ENCODE measurements at regions not wholly inside any gene's neighbourhood (a gene's known extent, or its start where the extent isn't known, plus 50 kb on each side); places are given as distances from the start of the nearest gene placed in this dataset.

DNA sequence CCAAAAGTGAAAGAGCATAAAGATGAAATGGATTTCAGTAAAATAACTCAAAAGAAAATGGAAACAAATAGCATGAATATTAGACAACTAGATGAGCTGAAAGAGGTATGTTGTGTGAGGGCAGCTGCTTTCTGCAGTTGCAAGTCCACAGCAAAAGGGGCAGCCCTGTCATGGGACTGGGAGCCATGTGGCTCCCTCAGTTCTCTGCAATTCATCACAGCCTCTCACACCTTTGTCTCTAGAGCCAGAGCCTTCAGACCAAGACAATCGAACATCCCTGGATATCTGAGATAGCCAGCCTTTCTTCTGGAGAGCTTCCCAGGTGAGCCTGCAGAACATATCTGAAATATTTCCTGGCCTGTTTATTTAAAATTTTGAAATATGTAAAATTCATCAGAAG lies 538.7 kb downstream of the REEP3 start:
- DNase-seq = peak; percentile 55
- H3K9me3 Mint-ChIP-seq = no peaks in the 10 kb centered on the region
- H3K27me3 Mint-ChIP-seq (ENCODE audit: insufficient read depth) = no peaks in the 10 kb centered on the region
- H3K9me3 ChIP-seq (ENCODE audit: control insufficient read depth, low read length) = no peaks in the 10 kb centered on the region
- TF ChIP-seq, protein P1, sequence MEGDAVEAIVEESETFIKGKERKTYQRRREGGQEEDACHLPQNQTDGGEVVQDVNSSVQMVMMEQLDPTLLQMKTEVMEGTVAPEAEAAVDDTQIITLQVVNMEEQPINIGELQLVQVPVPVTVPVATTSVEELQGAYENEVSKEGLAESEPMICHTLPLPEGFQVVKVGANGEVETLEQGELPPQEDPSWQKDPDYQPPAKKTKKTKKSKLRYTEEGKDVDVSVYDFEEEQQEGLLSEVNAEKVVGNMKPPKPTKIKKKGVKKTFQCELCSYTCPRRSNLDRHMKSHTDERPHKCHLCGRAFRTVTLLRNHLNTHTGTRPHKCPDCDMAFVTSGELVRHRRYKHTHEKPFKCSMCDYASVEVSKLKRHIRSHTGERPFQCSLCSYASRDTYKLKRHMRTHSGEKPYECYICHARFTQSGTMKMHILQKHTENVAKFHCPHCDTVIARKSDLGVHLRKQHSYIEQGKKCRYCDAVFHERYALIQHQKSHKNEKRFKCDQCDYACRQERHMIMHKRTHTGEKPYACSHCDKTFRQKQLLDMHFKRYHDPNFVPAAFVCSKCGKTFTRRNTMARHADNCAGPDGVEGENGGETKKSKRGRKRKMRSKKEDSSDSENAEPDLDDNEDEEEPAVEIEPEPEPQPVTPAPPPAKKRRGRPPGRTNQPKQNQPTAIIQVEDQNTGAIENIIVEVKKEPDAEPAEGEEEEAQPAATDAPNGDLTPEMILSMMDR (conservative IDR thresholded peaks at IDR 0.05) = peak; percentile 19
- no peak overlapping the region for H3K9ac ChIP-seq (ENCODE audit: extremely low read depth, low read length, poor library complexity, severe bottlenecking)
- no peak overlapping the region for H3K27ac ChIP-seq (ENCODE audit: low read depth, low read length)
- H3K27me3 ChIP-seq (ENCODE audit: control insufficient read depth, insufficient read depth, low read length, poor library complexity, severe bottlenecking) = no peaks in the 10 kb centered on the region
- H3K36me3 Mint-ChIP-seq (ENCODE audit: low read depth) = no peaks in the 10 kb centered on the region
- no peak overlapping the region for H3K4me3 ChIP-seq (ENCODE audit: low read length)
- H3K36me3 ChIP-seq (ENCODE audit: control insufficient read depth, insufficient read depth, low read length) = no peaks in the 10 kb centered on the region
- 62% methylated on average over 1 of the region's 1 CpG; no CpG with 5 or more reads in 1 of the 2 experiments for WGBS, 2 experiments (ENCODE audit: insufficient coverage in 1 of 2, insufficient read length in 1 of 2)
- no peak overlapping the region for H3K4me3 Mint-ChIP-seq
- H3K4me1 Mint-ChIP-seq = no peaks in the 10 kb centered on the region
- H3K4me1 ChIP-seq (ENCODE audit: control insufficient read depth, insufficient read depth, low read length) = no peaks in the 10 kb centered on the region
- H3K27ac Mint-ChIP-seq = no peak overlapping the region

- H3K36me3 Mint-ChIP-seq (ENCODE audit: low read depth) = no peaks in the 10 kb centered on the region
- Histone ChIP-seq H3K27me3 (ENCODE audit: control insufficient read depth, insufficient read depth, low read length, poor library complexity, severe bottlenecking) (no peaks in the 10 kb centered on the region), H3K9ac (ENCODE audit: extremely low read depth, low read length, poor library complexity, severe bottlenecking) (no peak overlapping the region), H3K4me3 (ENCODE audit: low read length) (no peak overlapping the region), H3K4me1 (ENCODE audit: control insufficient read depth, insufficient read depth, low read length) (no peaks in the 10 kb centered on the region), H3K9me3 (ENCODE audit: control insufficient read depth, low read length) (no peaks in the 10 kb centered on the region), H3K36me3 (ENCODE audit: control insufficient read depth, insufficient read depth, low read length) (no peaks in the 10 kb centered on the region), H3K27ac (ENCODE audit: low read depth, low read length) (no peak overlapping the region)
- H3K27ac Mint-ChIP-seq = no peak overlapping the region
- DNase-seq = no peak
- 92 to 95% methylated on average over 4 to 7 of the region's 7 CpGs for WGBS, 2 experiments (ENCODE audit: insufficient coverage in 1 of 2, insufficient read length in 1 of 2)
- no peaks in the 10 kb centered on the region for H3K4me1 Mint-ChIP-seq
- no peaks in the 10 kb centered on the region for H3K27me3 Mint-ChIP-seq (ENCODE audit: insufficient read depth)
- TF ChIP-seq, protein P1 (conservative IDR thresholded peaks at IDR 0.05) = no peak
- H3K4me3 Mint-ChIP-seq = no peak overlapping the region
- H3K9me3 Mint-ChIP-seq = no peaks in the 10 kb centered on the region
These were observed 539.2 kb downstream of the REEP3 start for GRCh38 chr10:64060389-64060788.

DNA sequence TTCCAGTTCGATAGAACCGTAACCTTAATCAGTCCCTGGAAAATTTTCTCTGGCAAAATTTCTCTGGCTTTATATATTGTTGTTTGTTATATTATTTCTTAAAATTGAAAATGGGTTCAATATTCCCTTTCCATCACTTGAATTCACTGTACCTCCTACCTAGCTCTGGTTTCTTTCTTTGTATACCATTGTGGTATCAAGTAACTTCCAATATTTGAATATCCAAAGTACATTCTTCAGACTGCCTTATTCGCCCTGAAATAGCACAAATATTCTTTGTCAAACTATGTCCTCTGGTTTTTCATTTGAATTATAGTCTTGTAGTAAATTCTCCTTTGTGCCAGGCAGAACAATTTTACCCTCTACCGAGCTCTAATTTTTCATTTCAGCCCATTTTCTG lies 541.6 kb downstream of the REEP3 start:
- 67% methylated on average over 4 of the region's 4 CpGs; no CpG with 5 or more reads in 1 of the 2 experiments for WGBS, 2 experiments (ENCODE audit: insufficient coverage in 1 of 2, insufficient read length in 1 of 2)
- H3K27ac Mint-ChIP-seq = no peak overlapping the region
- Histone ChIP-seq H3K9ac (ENCODE audit: extremely low read depth, low read length, poor library complexity, severe bottlenecking) (no peak overlapping the region), H3K9me3 (ENCODE audit: control insufficient read depth, low read length) (no peaks in the 10 kb centered on the region), H3K4me1 (ENCODE audit: control insufficient read depth, insufficient read depth, low read length) (no peaks in the 10 kb centered on the region), H3K27me3 (ENCODE audit: control insufficient read depth, insufficient read depth, low read length, poor library complexity, severe bottlenecking) (no peaks in the 10 kb centered on the region), H3K4me3 (ENCODE audit: low read length) (no peak overlapping the region), H3K36me3 (ENCODE audit: control insufficient read depth, insufficient read depth, low read length) (no peaks in the 10 kb centered on the region), H3K27ac (ENCODE audit: low read depth, low read length) (no peak overlapping the region)
- TF ChIP-seq, protein P1 (conservative IDR thresholded peaks at IDR 0.05) = no peak
- DNase-seq = no peak
- H3K9me3 Mint-ChIP-seq = no peaks in the 10 kb centered on the region
- H3K27me3 Mint-ChIP-seq (ENCODE audit: insufficient read depth) = no peaks in the 10 kb centered on the region
- no peaks in the 10 kb centered on the region for H3K36me3 Mint-ChIP-seq (ENCODE audit: low read depth)
- no peaks in the 10 kb centered on the region for H3K4me1 Mint-ChIP-seq
- H3K4me3 Mint-ChIP-seq = no peak overlapping the region
